ENCODE measurements at regions not wholly inside any gene's neighbourhood (a gene's known extent, or its start where the extent isn't known, plus 50 kb on each side); places are given as distances from the start of the nearest gene placed in this dataset.

GRCh38 chr2:175464311-175464670 is 282.8 kb upstream of the ATP5MC3 start:
- TF ChIP-seq POLR2A (IDR thresholded peaks at IDR 0.05; ENCODE audit: low read length) (no peak), GATA1 (IDR thresholded peaks at IDR 0.05; ENCODE audit: low read depth, low read length) (no peak)
